IMR-90 (cell line): ENCODE measurements at regions not wholly inside any gene's neighbourhood (a gene's known extent, or its start where the extent isn't known, plus 50 kb on each side); places are given as distances from the start of the nearest gene placed in this dataset.

Source experiments
- ATAC-seq: fragments of 200-7000 bp; cut with Tn5 transposase; 2 replicates; pipeline ENCODE4 v1.9.1; 2020; ENCODE audit warnings: low read depth, mild to moderate bottlenecking, moderate library complexity
- BruUV-seq: library from RNA; stranded (reverse); fragments of 400-500 nt; replicated peaks from 2 replicates; lab custom pipeline; 2021; lab: Mats Ljungman, UMichigan
- CTCF ChIA-PET: fragments of 300-600 bp; formaldehyde crosslinking; extraction: SDS; loops from one replicate; lab custom pipeline; 2021; ENCODE audit warnings: antibody characterized with exemption; lab: Yijun Ruan, JAX
- POLR2A ChIA-PET: fragments of 300-600 bp; sonication (Branson Sonifier 250); formaldehyde crosslinking; loops from one replicate; lab custom pipeline; 2022; ENCODE audit warnings: antibody characterized with exemption; ENCODE audit not compliant: unreplicated experiment; lab: Charles Lee
- DNase-seq: peaks from one replicate; pipeline ENCODE4 v3.0.0; 2013
- H2AFZ ChIP-seq: replicated peaks from 2 replicates; pipeline ENCODE3; 2013; ENCODE audit warnings: low read length, mild to moderate bottlenecking; ENCODE audit not compliant: poor library complexity
- H2AK5ac ChIP-seq: 2 replicates; pipeline ENCODE4 v1.6.1; 2013; ENCODE audit warnings: low read depth, low read length, inconsistent platforms
- H2AK9ac ChIP-seq: replicated peaks from 2 replicates; pipeline ENCODE3; 2013; ENCODE audit warnings: mild to moderate bottlenecking, low read depth, low read length, moderate library complexity; ENCODE audit not compliant: poor library complexity
- H2BK120ac ChIP-seq: 2 replicates; pipeline ENCODE4 v1.6.1; 2013; ENCODE audit warnings: low read depth, low read length, inconsistent platforms
- H2BK15ac ChIP-seq: 3 replicates; pipeline ENCODE4 v1.6.1; 2013; ENCODE audit warnings: low read depth, low read length, inconsistent platforms
- H2BK20ac ChIP-seq: 2 replicates; pipeline ENCODE4 v1.6.1; 2013; ENCODE audit warnings: low read depth, mild to moderate bottlenecking, inconsistent platforms, low read length, moderate library complexity
- H2BK5ac ChIP-seq: 2 replicates; pipeline ENCODE4 v1.6.1; 2013; ENCODE audit warnings: mild to moderate bottlenecking, low read depth, low read length, inconsistent platforms; ENCODE audit not compliant: poor library complexity, severe bottlenecking
- H3K14ac ChIP-seq: replicated peaks from 2 replicates; pipeline ENCODE4 v1.6.1; 2013; ENCODE audit warnings: low read depth, low read length, inconsistent platforms
- H3K18ac ChIP-seq: 2 replicates; pipeline ENCODE4 v1.6.1; 2013; ENCODE audit warnings: low read depth, low read length, control low read depth
- H3K23ac ChIP-seq: 2 replicates; pipeline ENCODE4 v1.6.1; 2013; ENCODE audit warnings: low read depth, low read length, inconsistent platforms
- H3K27ac ChIP-seq: 2 replicates; pipeline ENCODE4 v1.5.1; 2013; ENCODE audit warnings: mild to moderate bottlenecking, control low read depth, low read length; ENCODE audit not compliant: insufficient read depth
- H3K27me3 ChIP-seq: 2 replicates; pipeline ENCODE4 v1.6.1; 2013; ENCODE audit warnings: low read length; ENCODE audit not compliant: control insufficient read depth, insufficient read depth
- H3K36me3 ChIP-seq: 2 replicates; pipeline ENCODE4 v1.6.1; 2013; ENCODE audit warnings: low read length, mixed read lengths; ENCODE audit not compliant: control insufficient read depth, insufficient read depth
- H3K4ac ChIP-seq: 2 replicates; pipeline ENCODE4 v1.6.1; 2013; ENCODE audit warnings: low read depth, low read length, inconsistent platforms
- H3K4me1 ChIP-seq: 2 replicates; pipeline ENCODE4 v1.6.1; 2013; ENCODE audit warnings: low read length, mixed read lengths; ENCODE audit not compliant: control insufficient read depth, insufficient read depth
- H3K4me2 ChIP-seq: 2 replicates; pipeline ENCODE4 v1.6.1; 2013; ENCODE audit warnings: low read depth, mild to moderate bottlenecking, control low read depth, low read length, moderate library complexity
- H3K4me3 ChIP-seq: 2 replicates; pipeline ENCODE4 v1.5.1; 2013; ENCODE audit warnings: low read depth, mild to moderate bottlenecking, control low read depth, low read length, moderate library complexity; ENCODE audit not compliant: insufficient read depth
- H3K56ac ChIP-seq: 2 replicates; pipeline ENCODE4 v1.6.1; 2013; ENCODE audit warnings: low read length, inconsistent platforms; ENCODE audit not compliant: insufficient read depth; ENCODE audit errors: extremely low read depth
- H3K79me1 ChIP-seq, 2 experiments: 2 replicates each; pipeline ENCODE4 v1.6.1; 2013; ENCODE audit warnings: low read length in 2 of 2, inconsistent platforms in 1 of 2, low read depth in 1 of 2
- H3K9ac ChIP-seq: 2 replicates; pipeline ENCODE4 v1.6.1; 2013; ENCODE audit warnings: low read depth, low read length, control low read depth
- H3K9me1 ChIP-seq: 2 replicates; pipeline ENCODE4 v1.6.1; 2013; ENCODE audit warnings: low read length, inconsistent platforms; ENCODE audit not compliant: insufficient read depth
- H3K9me3 ChIP-seq: 2 replicates; pipeline ENCODE4 v1.6.1; 2013; ENCODE audit warnings: low read length; ENCODE audit not compliant: control insufficient read depth, insufficient read depth
- H4K20me1 ChIP-seq: 2 replicates; pipeline ENCODE4 v1.6.1; 2013; ENCODE audit warnings: low read length, inconsistent platforms; ENCODE audit not compliant: insufficient read depth
- H4K5ac ChIP-seq: 2 replicates; pipeline ENCODE4 v1.6.1; 2013; ENCODE audit warnings: mild to moderate bottlenecking, low read depth, low read length, control low read depth
- H4K8ac ChIP-seq, 2 experiments: 2 replicates each; pipeline ENCODE4 v1.6.1; 2013; ENCODE audit warnings: low read depth in 2 of 2, low read length in 2 of 2, control low read depth in 1 of 2, inconsistent platforms in 1 of 2
- H4K91ac ChIP-seq: 2 replicates; pipeline ENCODE4 v1.6.1; 2013; ENCODE audit warnings: low read depth, low read length, inconsistent platforms; ENCODE audit not compliant: insufficient read depth
- CEBPB ChIP-seq: IDR thresholded peaks from 2 replicates; pipeline ENCODE4 v1.6.1; 2012; ENCODE audit warnings: low read depth, low read length, improper control_type of control experiment
- CHD1 ChIP-seq: IDR thresholded peaks from 2 replicates; pipeline ENCODE4 v1.6.1; 2012; ENCODE audit warnings: low read depth, low read length, improper control_type of control experiment
- FOS ChIP-seq: fragments of 150-350 bp; IDR thresholded peaks from 2 replicates; pipeline ENCODE4 v1.6.1; 2016; ENCODE audit warnings: low read depth, low read length
- MAFK ChIP-seq: IDR thresholded peaks from 2 replicates; pipeline ENCODE4 v1.6.1; 2012; ENCODE audit warnings: low read depth, low read length, improper control_type of control experiment
- MAZ ChIP-seq: IDR thresholded peaks from 2 replicates; pipeline ENCODE4 v1.6.1; 2012; ENCODE audit warnings: low read depth, mild to moderate bottlenecking, low read length, improper control_type of control experiment, moderate library complexity, borderline replicate concordance
- MXI1 ChIP-seq: IDR thresholded peaks from 2 replicates; pipeline ENCODE4 v1.6.1; 2012; ENCODE audit warnings: low read depth, mild to moderate bottlenecking, low read length, moderate library complexity, borderline replicate concordance
- NFE2L2 ChIP-seq: fragments of 150-350 bp; IDR thresholded peaks from 2 replicates; pipeline ENCODE4 v1.6.1; 2016; ENCODE audit warnings: low read depth, mild to moderate bottlenecking, low read length
- POLR2A ChIP-seq: IDR thresholded peaks from 2 replicates; pipeline ENCODE4 v1.6.1; 2012; ENCODE audit warnings: mild to moderate bottlenecking, low read depth, low read length
- RFX5 ChIP-seq: IDR thresholded peaks from 2 replicates; pipeline ENCODE4 v1.8.0; 2012; ENCODE audit warnings: low read depth, mild to moderate bottlenecking, low read length, moderate library complexity
- SMC3 ChIP-seq: fragments of 150-350 bp; IDR thresholded peaks from 2 replicates; pipeline ENCODE4 v1.6.1; 2016; ENCODE audit warnings: low read depth, mild to moderate bottlenecking, antibody characterized with exemption, low read length, moderate library complexity
- USF2 ChIP-seq: fragments of 150-350 bp; IDR thresholded peaks from 2 replicates; pipeline ENCODE4 v1.6.1; 2017; ENCODE audit warnings: mild to moderate bottlenecking, antibody characterized with exemption, low read length, low read depth
- WGBS, 2 experiments: methylation state at CpG; one replicate each; pipeline versions ENCODE4 v1.1.5 to v1.1.7; 2013; ENCODE audit warnings: missing lambda C conversion rate in 2 of 2; ENCODE audit not compliant: insufficient read length in 1 of 2; ENCODE audit errors: extremely low coverage in 2 of 2; 5-methylcytosine and 5-hydroxymethylcytosine counted together
- dilution Hi-C: fragments of 300-500 bp; cut with HindIII; formaldehyde crosslinking; loops from one replicate; pipeline ENCODE4 v1.14.3; 2018; ENCODE audit warnings: low sequenced_read_pairs; ENCODE audit not compliant: unreplicated experiment
- in situ Hi-C: fragments of 300-500 bp; cut with MboI; formaldehyde crosslinking; loops from 3 replicates; pipeline ENCODE4 v1.14.3; 2019; ENCODE audit warnings: low sequenced_read_pairs, inconsistent platforms, mixed read lengths
- intact Hi-C: fragments of 100-400 bp; cut with micrococcal nuclease; formaldehyde crosslinking; loops from 2 replicates; pipeline ENCODE4 v1.10.0; 2022

GRCh38 chr15:53126144-53126543, 336.0 kb upstream of the ONECUT1 start:
- no peak overlapping the region for H3K9ac ChIP-seq
- H3K14ac ChIP-seq = no peak overlapping the region
- H3K4ac ChIP-seq = no peak overlapping the region
- TF ChIP-seq CHD1 = no peak
- TF ChIP-seq MXI1 = no peak
- TF ChIP-seq NFE2L2 = no peak
- TF ChIP-seq POLR2A = no peak
- TF ChIP-seq MAFK = no peak
- TF ChIP-seq CEBPB = no peak
- TF ChIP-seq MAZ = no peak
- TF ChIP-seq SMC3 = no peak
- no peak for TF ChIP-seq RFX5
- TF ChIP-seq FOS = no peak
- TF ChIP-seq USF2 = no peak
- no peak overlapping the region for H2BK120ac ChIP-seq
- H3K4me2 ChIP-seq = no peak overlapping the region
- H2BK5ac ChIP-seq = no peak overlapping the region
- no peak overlapping the region for H4K5ac ChIP-seq
- H4K8ac ChIP-seq = no peak overlapping the region
- POLR2A ChIA-PET = no interaction called here
- no peak overlapping the region for H2AK5ac ChIP-seq
- no peak overlapping the region for H2BK20ac ChIP-seq
- no peak overlapping the region for H3K56ac ChIP-seq
- no peaks in the 10 kb centered on the region for H3K36me3 ChIP-seq
- H3K9me1 ChIP-seq = no peaks in the 10 kb centered on the region
- H3K27ac ChIP-seq = no peak overlapping the region
- no peak overlapping the region for H2BK15ac ChIP-seq
- DNase-seq (no peak), ATAC-seq (no peak)
- in situ Hi-C loops = no loop called here
- no TSS peak for BruUV-seq
- H3K18ac ChIP-seq = no peak overlapping the region
- intact Hi-C loops = no loop called here
- dilution Hi-C loops = no loop called here
- H3K27me3 ChIP-seq = no peaks in the 10 kb centered on the region
- CTCF ChIA-PET = no interaction called here
- WGBS, 2 experiments = no CpG with 5 or more reads among the region's 4 CpGs
- H3K4me1 ChIP-seq = no peaks in the 10 kb centered on the region
- H4K20me1 ChIP-seq = no peaks in the 10 kb centered on the region
- no peak overlapping the region for H2AK9ac ChIP-seq
- peaks cover 12% of the 10 kb centered on the region for H3K9me3 ChIP-seq
- no peak overlapping the region for H3K4me3 ChIP-seq
- no peak overlapping the region for H2AFZ ChIP-seq
- no peak overlapping the region for H3K23ac ChIP-seq
- H4K91ac ChIP-seq = no peak overlapping the region
- no peaks in the 10 kb centered on the region for H3K79me1 ChIP-seq
